T-helper 22 cell (primary cell): ENCODE measurements at regions not wholly inside any gene's neighbourhood (a gene's known extent, or its start where the extent isn't known, plus 50 kb on each side); places are given as distances from the start of the nearest gene placed in this dataset.

Source experiments
- DNase-seq: peaks from one replicate; pipeline ENCODE4 v3.0.0-alpha.2; 2020; ENCODE audit warnings: low read depth

GRCh38 chrX:76228499-76228898 lies 55.6 kb downstream of the PBDC1 start:
- DNase-seq: no peak

- DNase-seq: no peak
These were observed 76.0 kb downstream of the PBDC1 start for GRCh38 chrX:76248901-76249300.

GRCh38 chrX:76253432-76253831 lies 80.6 kb downstream of the PBDC1 start:
- no peak for DNase-seq

DNA sequence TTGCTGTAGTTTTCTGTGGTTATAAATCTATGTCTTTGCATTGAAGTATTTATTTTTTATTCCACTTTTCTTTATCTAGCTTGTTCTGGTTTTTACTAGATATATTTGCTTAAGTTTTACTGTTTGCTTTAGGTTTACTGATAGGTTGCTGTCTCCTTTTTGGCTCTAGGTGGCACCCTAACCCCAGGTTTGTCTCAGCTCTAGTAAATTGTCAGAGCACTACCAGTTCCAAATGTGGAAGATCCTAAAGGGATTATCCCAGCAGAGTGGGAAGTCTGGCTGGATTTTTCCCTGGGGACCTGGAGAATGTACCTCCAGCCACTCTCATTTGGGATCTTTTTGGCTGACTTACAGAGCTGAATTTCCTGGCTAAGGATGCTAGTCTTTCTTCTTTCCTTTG lies 106.1 kb downstream of the PBDC1 start:
- DNase-seq: peak; percentile 6
